Peyer's patch (tissue), 4 donors: ENCODE measurements at regions not wholly inside any gene's neighbourhood (a gene's known extent, or its start where the extent isn't known, plus 50 kb on each side); places are given as distances from the start of the nearest gene placed in this dataset.

Source experiments
- DNase-seq, 3 donors: peaks; one replicate each; pipeline ENCODE4 v3.0.0-alpha.2; 2017 to 2019
- H3K27ac ChIP-seq, 4 donors: fragments of 200-600 bp; sonication (generic); one replicate each; pipeline ENCODE4 v1.5.1; 2016 to 2019
- H3K27me3 ChIP-seq, 2 donors: fragments of 200-600 bp; sonication (generic); one replicate each; pipeline ENCODE4 v1.5.1; 2019
- H3K36me3 ChIP-seq, 3 donors: fragments of 200-600 bp; sonication (generic); one replicate each; pipeline ENCODE4 v1.5.1; 2016 to 2019
- H3K4me1 ChIP-seq, 4 donors: fragments of 200-600 bp; sonication (generic); one replicate each; pipeline ENCODE4 v1.5.1; 2016 to 2019
- H3K4me3 ChIP-seq, 4 donors: fragments of 200-600 bp; sonication (generic); 1 replicate in 3 of 4; 2 replicates in 1 of 4; pipeline ENCODE4 v1.5.1; 2016 to 2019; ENCODE audit warnings: mild to moderate bottlenecking in 1 of 4
- H3K9me3 ChIP-seq, 4 donors: fragments of 200-600 bp; sonication (generic); one replicate each; pipeline ENCODE4 v1.5.1; 2016 to 2019; ENCODE audit warnings: mild to moderate bottlenecking in 1 of 4
- CTCF ChIP-seq, 6 experiments: fragments of 450-650 bp in 4 of 6; fragments of 200-600 bp in 2 of 6; sonication (generic) in 1 of 6; IDR thresholded peaks; one replicate each; pipeline ENCODE4 v1.5.1; 2017 to 2019; ENCODE audit warnings: antibody characterized with exemption in 6 of 6, mild to moderate bottlenecking in 3 of 6, moderate library complexity in 1 of 6
- POLR2A ChIP-seq, 2 donors: fragments of 450-650 bp; IDR thresholded peaks; one replicate each; pipeline ENCODE4 v1.5.1; 2017; ENCODE audit warnings: antibody characterized with exemption in 2 of 2, mild to moderate bottlenecking in 2 of 2, moderate library complexity in 2 of 2

- Histone ChIP-seq H3K27me3 (no peaks in the 10 kb centered on the region), H3K4me1 (no peaks in the 10 kb centered on the region), H3K4me3 (no peak overlapping the region), H3K36me3 (no peaks in the 10 kb centered on the region), H3K9me3 (no peaks in the 10 kb centered on the region), H3K27ac (no peak overlapping the region)
- no peak for TF ChIP-seq POLR2A (IDR thresholded peaks at IDR 0.05)
- no peak for TF ChIP-seq CTCF (IDR thresholded peaks at IDR 0.05)
- no peak for DNase-seq
Observed at GRCh38 chr2:55759271-55759921, 65.8 kb upstream of the PNPT1 start.

GRCh38 chr2:55751966-55752365 lies 58.3 kb upstream of the PNPT1 start:
- H3K36me3 ChIP-seq = no peaks in the 10 kb centered on the region
- TF ChIP-seq POLR2A (IDR thresholded peaks at IDR 0.05) (no peak), CTCF (IDR thresholded peaks at IDR 0.05) (no peak)
- H3K27ac ChIP-seq = no peak overlapping the region
- H3K27me3 ChIP-seq = no peaks in the 10 kb centered on the region
- H3K4me3 ChIP-seq = no peak overlapping the region
- DNase-seq = no peak
- H3K4me1 ChIP-seq = no peaks in the 10 kb centered on the region
- H3K9me3 ChIP-seq = no peaks in the 10 kb centered on the region

- no peaks in the 10 kb centered on the region for H3K27me3 ChIP-seq
- no peaks in the 10 kb centered on the region for H3K9me3 ChIP-seq
- no peak overlapping the region for H3K4me3 ChIP-seq
- H3K4me1 ChIP-seq = no peaks in the 10 kb centered on the region
- no peak overlapping the region for H3K27ac ChIP-seq
- no peaks in the 10 kb centered on the region for H3K36me3 ChIP-seq
- TF ChIP-seq CTCF (IDR thresholded peaks at IDR 0.05) = no peak
- TF ChIP-seq POLR2A (IDR thresholded peaks at IDR 0.05) = no peak
- DNase-seq = no peak
Observed at GRCh38 chr2:55743583-55743982, 49.9 kb upstream of the PNPT1 start.
